T-helper 1 cell treated with Interleukin-12 subunit alpha and Interleukin-12 subunit beta and Interleukin-4 antibody, amounts not matched to agents 30 ng/mL and 1 ng/mL, for 36 hours (primary cell): ENCODE measurements at regions not wholly inside any gene's neighbourhood (a gene's known extent, or its start where the extent isn't known, plus 50 kb on each side); places are given as distances from the start of the nearest gene placed in this dataset.

ENCODE experiments used
- intact Hi-C: fragments of 100-400 bp; cut with micrococcal nuclease; formaldehyde crosslinking; loops from one replicate; pipeline ENCODE4 v1.15.1; 2024

- intact Hi-C loops: no loop called here
These were observed 103.4 kb downstream of the DDIT4L start for GRCh38 chr4:100086766-100087431.

DNA sequence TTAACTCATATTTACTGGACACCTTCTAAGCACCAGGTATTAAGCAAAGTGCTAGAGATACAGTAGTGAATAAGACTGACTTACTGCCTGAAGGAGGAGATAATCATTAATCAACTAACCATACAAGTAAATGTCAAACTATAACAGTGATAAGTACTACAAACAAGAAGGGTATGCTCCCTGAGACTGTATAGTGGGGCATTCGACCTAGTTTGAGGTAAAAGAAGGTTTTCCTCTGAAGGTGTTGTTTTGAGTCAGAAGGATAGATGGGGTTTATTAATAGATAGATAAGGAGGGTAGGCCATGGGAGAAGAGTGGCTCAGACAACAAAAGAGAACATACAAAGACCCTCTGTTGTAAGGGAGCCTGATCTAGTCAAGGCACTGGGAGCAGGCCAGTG is 105.4 kb downstream of the DDIT4L start:
- intact Hi-C loops: no loop called here

DNA sequence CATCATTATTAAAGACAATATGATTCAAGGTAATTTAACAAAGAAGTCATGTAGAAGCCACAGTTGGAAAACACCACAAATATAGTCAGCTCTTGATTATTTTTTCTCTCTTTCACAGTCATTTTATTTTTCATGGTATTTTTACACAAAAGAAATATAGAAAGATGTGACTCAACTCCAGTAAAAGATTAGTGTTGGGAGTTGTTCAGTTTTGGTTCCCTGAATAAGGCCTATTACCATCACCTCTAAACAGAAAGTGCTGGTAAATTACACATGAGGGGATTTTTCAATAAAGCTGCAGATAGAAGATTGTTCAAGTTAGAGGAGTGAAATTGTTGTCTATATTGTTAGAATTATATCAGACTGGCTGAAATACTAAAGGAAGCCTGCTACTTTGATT is 107.0 kb downstream of the DDIT4L start:
- intact Hi-C loops: no loop called here

- intact Hi-C loops: no loop called here
These were observed 107.4 kb downstream of the DDIT4L start for GRCh38 chr4:100082852-100083251.

DNA sequence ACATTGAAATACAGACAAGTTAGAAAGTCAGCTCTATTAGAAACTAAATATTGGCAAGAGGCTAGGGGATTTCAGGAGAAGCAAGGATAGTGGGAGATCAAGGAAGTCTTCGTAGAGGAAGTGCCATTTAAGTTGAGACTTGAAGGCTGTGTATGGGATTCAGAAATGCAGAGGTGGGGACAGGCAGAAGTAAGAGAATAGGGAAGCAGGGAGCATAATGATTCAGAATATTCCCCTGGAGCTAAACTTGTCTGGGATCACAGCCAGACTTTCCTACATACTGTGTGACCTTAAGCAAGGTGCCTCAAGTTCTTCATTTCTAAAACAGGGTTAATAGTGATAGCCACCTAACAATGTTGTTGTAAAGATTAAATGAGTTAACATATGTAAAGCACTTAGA is 108.8 kb downstream of the DDIT4L start:
- intact Hi-C loops: no loop called here

- intact Hi-C loops: loop anchor here (2.0 kb wide), 1 partner anchor 14 kb away; no protein-coding TSS in a partner anchor
These were observed 111.0 kb downstream of the DDIT4L start for GRCh38 chr4:100079264-100079663.

GRCh38 chr4:100076753-100077152 is 113.5 kb downstream of the DDIT4L start:
- intact Hi-C loops: no loop called here

DNA sequence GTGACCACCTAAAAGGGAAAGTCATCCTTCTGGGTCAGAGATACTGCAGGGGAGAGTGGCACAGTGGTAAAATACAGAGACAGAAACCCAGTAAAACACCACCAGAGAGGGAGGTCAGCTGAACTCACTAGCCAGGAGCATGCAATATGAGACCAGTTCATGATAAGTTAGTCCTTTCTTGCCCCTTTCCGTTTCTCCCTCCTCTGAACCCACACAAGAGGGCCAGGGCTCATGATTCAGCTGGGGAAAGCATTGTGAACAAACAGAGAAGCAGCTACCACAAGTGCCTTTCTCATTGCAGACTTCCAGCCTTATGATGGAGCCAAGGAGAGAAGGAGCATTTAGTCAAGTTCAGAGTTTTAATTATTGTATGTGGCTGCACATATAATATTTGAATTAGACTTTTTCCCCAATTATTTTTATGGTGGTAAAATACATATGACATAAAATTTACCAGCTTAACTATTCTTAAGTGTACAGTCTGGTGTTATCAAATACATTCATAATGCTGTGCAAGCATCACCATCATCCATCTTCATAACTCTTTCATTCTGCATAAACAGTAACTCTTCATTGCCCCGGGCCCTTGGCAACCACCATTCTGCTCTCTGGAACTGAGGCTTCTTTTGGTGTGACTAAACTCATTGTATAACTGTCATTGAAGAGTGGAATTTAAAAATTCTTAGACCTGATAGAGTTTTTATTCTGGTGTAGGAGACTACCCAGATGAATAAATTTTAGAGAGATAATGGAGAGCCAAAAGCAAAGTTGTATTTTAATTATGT is 114.6 kb downstream of the DDIT4L start:
- intact Hi-C loops: no loop called here

DNA sequence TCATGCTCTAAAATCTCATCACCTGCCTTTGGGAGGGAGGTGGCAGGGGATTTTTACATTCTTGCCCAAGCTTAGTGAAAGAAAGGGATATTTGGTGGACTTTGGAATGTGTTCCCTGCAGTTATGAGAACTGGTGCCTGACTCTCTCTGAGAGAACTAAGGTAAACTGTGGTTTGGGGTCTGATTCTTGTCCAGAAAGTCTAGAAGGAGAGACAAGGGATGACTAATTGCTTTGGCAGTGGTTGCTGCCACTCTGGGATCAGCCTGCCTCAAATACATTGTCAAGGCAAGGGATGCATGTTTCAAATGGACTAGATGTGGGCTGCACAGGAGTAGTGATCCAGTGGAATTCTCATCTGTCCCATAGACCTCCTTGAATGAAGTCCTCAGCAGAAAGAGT is 115.2 kb downstream of the DDIT4L start:
- intact Hi-C loops: no loop called here

GRCh38 chr4:100071506-100071905 is 118.8 kb downstream of the DDIT4L start:
- intact Hi-C loops: no loop called here

DNA sequence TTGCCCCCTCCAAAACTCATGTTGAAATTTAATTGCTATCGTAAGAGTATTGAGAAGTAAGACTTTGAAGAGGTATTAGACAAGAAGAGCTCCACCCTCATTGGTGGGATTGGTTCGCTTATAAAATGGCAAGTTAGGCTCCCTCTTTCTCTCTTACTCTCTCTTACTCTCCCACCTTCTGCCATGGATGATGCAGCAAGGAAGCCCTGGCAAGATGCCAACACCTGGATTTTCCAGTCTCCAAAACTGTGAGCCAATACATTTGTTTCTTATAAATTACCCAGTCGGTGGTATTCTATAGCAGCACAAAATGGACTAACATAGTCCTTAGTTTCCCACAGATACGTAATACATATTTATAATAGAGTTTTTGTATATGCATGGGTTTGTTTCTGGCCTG is 119.4 kb downstream of the DDIT4L start:
- intact Hi-C loops: no loop called here

DNA sequence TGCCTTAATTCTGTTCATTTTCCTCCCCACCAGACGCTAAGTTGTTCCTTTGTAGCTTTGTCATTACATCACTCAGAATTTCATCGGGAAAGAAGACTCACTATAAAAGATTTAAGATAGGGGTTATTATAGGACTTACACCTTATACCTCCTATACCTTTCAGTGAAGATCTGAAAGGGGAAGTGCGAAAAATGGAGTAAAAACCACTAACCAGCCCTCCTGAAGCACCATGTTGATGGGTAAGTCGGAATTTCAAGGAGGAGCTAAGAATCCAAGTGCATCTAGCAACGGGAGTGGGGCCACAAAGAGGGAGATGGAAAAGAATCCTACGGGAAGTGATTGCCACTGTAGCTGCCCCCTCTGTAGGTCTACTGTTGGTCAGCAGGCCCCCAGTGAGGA is 119.1 kb upstream of the H2AZ1 start:
- intact Hi-C loops: no loop called here

DNA sequence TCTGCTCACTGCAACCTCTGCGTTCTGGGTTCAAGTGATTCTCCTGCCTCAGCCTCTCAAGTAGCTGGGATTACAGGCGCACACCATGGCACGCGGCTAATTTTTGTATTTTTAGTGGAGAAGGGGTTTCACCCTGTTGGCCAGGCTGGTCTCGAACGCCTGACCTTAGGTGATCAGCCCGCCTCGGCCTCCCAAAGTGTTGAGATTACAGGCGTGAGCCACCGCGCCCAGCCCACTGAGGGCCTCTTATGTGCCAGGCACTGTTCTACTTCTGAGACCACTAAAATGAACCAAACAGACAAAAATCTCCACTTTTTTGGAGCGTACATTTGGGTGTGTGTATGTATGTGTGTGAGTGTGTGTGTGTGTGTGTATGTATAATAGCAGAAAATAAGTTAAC is 117.2 kb upstream of the H2AZ1 start:
- intact Hi-C loops: no loop called here

DNA sequence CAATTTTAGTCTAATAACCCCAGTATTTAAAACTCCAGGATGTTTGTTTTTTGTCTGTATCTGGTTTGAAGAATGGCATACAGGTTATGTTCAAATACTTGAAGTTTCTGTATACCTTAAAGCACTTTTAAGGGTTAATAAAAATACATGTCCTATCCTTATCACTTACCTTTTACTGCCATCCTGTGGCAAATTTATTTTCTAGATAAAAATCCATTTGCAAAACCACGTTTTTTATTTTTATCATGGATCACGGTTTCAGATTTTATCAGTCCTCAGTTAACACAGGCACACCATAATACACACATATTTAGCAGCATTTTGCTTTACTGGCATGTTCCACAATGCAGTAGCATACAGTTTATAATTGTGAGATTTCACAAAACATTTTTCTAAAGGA is 113.3 kb upstream of the H2AZ1 start:
- intact Hi-C loops: loop anchor here (1.0 kb wide), 1 partner anchor 502 kb away; no protein-coding TSS in a partner anchor

DNA sequence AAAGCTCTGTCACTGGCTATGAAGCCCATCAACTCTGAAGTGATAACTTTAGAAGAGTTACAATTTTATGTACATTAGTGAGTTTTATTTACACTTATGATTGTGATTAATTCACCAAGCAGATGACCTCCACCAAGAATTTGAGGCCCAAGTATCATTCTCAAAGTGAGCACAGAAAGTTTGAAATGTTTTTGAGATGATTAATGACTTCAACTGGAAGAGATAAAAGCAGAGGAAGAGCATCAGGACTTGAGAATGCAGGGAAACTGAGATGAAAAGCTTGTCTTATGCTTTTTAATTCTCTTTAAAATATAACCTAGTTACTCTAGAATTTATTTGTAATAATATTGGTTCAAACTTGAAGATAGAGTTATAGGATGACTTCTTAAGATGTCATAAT is 112.8 kb upstream of the H2AZ1 start:
- intact Hi-C loops: loop anchor here (1.0 kb wide), 1 partner anchor 502 kb away; no protein-coding TSS in a partner anchor

DNA sequence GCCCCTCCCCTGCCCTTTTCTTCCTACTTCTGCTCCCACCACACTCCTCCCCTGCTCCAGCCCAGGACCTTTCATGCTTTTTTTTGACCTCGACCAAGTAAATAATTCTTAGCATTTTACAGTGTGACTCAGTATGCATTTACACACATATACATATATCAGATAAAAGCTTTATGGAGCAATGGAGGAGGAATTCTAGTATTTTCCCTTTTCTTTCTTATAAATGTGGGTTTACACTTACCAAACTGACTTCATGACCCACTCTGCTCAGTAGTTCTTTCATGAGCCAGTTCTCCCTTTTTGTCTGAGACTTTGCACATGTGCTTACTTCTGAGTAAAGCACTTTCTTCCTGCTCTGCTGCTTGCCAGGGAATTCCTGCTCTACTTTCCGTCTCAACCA is 111.8 kb upstream of the H2AZ1 start:
- intact Hi-C loops: no loop called here

DNA sequence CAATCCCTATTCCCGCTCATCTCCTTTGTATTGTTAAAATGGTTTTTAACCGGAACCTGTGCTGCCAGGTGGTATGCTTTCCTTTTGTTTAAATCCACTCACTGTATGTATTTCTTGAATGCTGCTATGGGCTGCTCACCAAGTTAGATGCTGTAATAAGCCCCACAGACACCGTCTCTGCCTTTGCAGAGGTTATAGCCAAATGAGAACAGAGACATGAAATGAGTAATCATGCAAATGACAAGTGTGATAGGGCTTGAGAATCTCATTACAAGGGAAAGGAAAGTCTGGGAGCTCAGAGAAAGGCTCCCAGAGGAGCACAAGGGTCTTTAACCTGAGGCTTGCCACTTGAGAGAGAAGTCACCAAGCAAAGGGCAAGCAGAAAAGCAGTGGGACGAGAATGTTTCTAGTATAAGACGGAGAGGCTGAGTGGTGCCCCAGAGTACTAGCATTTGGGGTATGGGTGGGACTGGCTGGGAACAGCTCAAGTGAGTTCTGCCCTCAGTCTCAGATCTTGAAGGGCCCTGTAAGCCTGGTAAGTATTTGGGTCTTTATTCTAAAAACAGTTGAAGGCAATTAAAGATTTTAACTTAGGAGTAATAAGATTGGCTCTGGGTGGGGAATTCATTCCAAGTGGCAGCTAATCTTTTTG is 110.8 kb upstream of the H2AZ1 start:
- intact Hi-C loops: no loop called here

- intact Hi-C loops: no loop called here
These were observed 109.4 kb upstream of the H2AZ1 start for GRCh38 chr4:100059467-100059866.

DNA sequence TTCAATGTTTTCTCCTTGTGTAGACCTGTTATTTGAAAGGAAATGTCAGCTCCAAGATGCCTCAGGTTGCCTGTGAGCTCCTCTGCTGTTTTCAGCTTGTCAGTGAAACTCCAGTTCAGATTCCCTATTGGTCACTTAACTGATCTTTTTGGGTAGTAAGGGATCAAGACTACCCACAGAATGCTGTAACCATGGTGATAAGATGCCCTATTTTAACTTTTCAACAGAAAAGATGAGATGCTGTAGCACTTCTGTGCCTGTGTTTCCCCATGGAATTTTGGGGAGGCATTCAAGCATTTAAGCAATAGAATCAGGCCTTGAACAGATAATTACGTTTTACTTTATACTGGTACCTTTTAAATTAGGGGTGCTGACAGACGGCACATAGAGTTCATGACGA is 106.6 kb upstream of the H2AZ1 start:
- intact Hi-C loops: no loop called here

DNA sequence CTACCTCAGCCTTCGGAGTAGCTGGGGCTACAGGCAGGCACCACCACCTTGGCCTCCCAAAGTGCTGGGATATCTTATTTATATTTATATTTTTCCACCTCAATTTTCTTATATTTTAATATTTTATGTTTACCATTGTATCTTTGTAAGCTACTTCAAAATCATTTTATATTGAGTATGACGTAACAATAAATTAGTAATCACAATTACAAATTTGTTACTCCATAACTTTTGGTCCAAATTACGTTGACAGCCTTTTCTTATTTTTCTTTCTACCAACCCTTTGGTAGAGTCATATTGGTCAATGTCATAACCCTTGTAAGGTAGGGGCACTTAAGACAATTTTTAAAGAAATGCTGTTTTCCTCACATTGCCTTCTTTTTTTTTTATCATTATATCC is 104.0 kb upstream of the H2AZ1 start:
- intact Hi-C loops: no loop called here

GRCh38 chr4:100049872-100050271 is 99.8 kb upstream of the H2AZ1 start:
- intact Hi-C loops: no loop called here

DNA sequence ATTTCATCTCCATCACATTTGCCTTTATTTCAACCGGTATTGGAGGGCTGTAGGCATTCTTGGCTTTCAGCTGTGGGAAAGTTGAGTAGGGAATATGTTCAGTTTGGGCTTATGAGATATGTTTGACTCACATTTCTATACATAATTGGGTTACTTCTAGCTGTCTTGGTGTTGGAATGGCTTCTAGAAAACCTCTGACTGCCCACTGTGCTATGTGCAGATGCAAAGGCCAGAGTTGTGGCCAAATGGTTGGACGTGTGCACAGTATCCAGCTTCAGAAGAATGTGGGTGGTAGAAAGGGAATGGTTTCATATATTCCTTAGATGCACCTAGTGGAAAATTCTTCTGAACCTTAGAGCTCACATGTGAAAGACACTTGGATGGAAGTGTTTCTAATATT is 92.6 kb upstream of the H2AZ1 start:
- intact Hi-C loops: no loop called here
